ENCODE measurements at regions not wholly inside any gene's neighbourhood (a gene's known extent, or its start where the extent isn't known, plus 50 kb on each side); places are given as distances from the start of the nearest gene placed in this dataset.

DNA sequence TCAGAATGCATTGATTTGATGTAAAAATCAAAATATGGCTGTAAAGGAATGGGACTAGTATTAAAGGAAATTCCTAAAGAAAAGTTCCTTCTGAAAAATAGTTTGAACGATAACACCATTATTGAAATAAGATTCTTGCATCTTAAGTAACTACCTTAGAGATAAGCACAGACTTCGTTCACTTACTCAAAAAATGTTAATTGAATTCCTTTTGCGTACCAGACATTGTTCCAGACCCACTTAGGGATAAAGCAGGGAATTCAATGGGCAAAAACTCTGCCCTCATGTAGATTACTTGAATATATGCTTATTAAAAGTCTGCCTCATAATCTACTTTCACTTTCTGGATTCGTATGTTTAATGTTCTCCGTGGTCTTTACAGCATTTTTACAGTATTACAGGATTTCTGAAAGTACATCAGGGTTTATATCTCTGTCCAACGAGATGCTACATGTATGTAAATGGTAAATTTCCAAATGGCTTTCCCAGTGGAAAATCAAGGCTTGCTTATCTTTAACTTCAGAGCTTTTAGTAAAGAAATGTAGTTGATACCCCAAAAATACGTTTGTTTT, 213.7 kb downstream of the GXYLT1 start:
- peak; percentile 2 for DNase-seq (ENCODE audit: low read depth)
- TF ChIP-seq, protein P1, sequence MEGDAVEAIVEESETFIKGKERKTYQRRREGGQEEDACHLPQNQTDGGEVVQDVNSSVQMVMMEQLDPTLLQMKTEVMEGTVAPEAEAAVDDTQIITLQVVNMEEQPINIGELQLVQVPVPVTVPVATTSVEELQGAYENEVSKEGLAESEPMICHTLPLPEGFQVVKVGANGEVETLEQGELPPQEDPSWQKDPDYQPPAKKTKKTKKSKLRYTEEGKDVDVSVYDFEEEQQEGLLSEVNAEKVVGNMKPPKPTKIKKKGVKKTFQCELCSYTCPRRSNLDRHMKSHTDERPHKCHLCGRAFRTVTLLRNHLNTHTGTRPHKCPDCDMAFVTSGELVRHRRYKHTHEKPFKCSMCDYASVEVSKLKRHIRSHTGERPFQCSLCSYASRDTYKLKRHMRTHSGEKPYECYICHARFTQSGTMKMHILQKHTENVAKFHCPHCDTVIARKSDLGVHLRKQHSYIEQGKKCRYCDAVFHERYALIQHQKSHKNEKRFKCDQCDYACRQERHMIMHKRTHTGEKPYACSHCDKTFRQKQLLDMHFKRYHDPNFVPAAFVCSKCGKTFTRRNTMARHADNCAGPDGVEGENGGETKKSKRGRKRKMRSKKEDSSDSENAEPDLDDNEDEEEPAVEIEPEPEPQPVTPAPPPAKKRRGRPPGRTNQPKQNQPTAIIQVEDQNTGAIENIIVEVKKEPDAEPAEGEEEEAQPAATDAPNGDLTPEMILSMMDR (conservative IDR thresholded peaks at IDR 0.05; ENCODE audit: control insufficient read depth, insufficient read depth, low read depth, low read length), result no peak
- H3K4me3 ChIP-seq (ENCODE audit: control insufficient read depth, low read depth, low read length), result no peak overlapping the region

DNA sequence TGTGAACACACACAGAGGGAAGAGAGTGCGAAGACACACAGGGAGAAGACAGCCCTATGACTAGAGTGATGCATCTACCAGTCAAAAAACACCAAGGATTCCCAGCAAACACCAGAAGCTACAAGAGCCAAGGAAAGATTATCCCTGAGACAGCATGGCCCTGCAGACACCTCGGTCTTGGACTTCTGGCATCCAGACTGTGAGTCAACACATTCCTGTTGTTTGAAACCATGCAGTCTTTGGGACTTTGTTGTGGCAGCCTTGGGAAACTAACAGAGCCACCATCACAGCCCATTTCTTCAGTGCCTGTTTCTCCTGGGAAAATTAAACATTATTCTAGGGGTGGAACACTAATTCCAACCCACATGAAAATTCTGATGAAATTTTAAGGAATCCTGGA, 220.6 kb downstream of the GXYLT1 start:
- DNase-seq (ENCODE audit: low read depth), result no peak
- no peak overlapping the region for H3K4me3 ChIP-seq (ENCODE audit: control insufficient read depth, low read depth, low read length)
- TF ChIP-seq, protein P1 (conservative IDR thresholded peaks at IDR 0.05; ENCODE audit: control insufficient read depth, insufficient read depth, low read depth, low read length), result no peak

DNA sequence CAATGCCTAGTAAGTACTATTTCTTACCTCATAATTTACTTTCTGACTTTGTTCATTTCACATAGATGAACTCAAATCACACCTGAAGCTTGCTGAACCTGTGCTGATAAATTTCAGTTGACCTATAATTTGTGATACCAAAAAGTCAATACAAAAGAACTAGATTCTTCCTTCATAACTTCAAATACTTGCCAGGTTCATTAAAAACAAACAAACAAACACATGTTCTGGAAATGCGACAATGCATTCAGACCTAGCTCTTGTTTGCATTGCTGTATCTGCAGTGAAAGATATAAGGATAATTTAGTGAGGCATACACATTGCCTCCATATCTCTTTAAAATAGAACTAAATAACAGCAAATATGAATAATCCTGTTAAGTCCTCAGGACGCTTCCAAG, 221.3 kb downstream of the GXYLT1 start:
- TF ChIP-seq, protein P1 (conservative IDR thresholded peaks at IDR 0.05; ENCODE audit: control insufficient read depth, insufficient read depth, low read depth, low read length), result no peak
- DNase-seq (ENCODE audit: low read depth), result no peak
- H3K4me3 ChIP-seq (ENCODE audit: control insufficient read depth, low read depth, low read length), result no peak overlapping the region

DNA sequence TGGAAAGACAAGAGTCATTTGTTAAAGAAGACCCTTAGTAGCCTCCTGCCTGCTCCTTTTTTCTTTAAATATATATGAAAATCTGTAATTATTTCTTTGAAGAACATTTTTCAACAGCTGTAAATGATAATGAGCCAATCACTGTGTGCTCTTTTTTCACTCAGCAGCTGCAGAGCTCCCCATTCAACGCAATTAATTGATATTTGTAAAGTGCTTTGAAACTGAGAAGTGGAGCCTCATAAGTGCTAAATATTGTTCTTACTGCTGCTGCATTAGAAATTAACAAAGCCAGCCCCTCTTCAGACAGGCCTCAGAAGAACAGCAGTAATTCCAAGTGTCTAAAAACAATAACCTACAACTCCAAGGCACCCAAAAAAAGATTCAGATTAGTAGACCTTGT, 224.3 kb downstream of the GXYLT1 start:
- TF ChIP-seq, protein P1 (conservative IDR thresholded peaks at IDR 0.05; ENCODE audit: control insufficient read depth, insufficient read depth, low read depth, low read length), result no peak
- H3K4me3 ChIP-seq (ENCODE audit: control insufficient read depth, low read depth, low read length), result no peak overlapping the region
- DNase-seq (ENCODE audit: low read depth), result no peak

DNA sequence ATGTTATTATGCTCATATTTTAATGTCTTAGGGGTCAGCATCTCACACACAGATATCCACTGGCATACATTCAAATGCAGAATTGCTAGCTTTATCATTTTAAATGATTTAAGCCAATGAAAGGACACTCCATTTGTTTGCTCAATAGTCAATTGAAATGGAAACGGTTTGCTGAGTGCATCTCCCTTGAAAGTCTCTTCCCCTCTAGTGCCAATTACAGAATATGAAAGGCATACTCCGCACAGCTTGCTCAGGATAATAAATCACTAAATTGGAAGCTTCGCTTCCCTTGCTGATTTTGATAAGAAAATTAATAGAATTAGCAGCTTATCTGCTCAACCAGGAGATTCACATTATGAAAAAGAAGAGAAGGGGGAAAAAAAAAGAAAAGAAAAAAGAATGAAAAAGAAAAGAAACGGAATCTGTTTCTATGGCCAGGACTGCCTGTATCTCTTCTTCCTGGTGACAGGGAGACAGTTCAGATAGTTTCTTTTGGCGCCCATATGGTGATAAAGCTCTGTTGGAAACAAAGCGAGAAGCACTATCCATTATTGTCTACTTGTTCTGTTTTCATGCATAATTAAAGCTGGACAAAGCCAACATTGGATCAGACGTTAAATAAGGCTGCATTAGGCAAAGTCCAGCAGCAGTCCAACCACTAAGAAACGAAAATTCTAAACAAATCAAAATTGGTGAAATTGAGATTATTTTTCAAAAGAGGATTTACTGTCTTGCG, 225.0 kb downstream of the GXYLT1 start:
- TF ChIP-seq, protein P1 (conservative IDR thresholded peaks at IDR 0.05; ENCODE audit: control insufficient read depth, insufficient read depth, low read depth, low read length), result no peak
- DNase-seq (ENCODE audit: low read depth), result no peak
- no peak overlapping the region for H3K4me3 ChIP-seq (ENCODE audit: control insufficient read depth, low read depth, low read length)

DNA sequence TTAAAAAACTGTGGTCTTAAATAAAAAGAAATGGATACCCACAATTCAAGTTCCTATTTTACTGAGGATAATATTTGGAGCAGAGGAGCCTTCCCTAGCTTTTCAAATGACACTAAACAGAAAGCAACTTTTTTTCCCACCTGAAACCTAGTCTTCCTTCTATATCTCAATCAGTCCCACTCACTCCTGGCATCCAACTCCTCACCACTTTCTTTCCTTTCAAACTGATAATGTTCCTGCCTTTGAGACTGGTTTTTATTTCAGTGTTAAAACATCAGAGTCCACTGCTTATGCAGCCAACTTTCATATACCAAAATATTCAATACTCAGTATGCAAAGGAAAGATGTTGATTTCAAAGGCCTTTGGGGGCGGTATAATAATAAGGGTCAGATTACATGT, 225.6 kb downstream of the GXYLT1 start:
- H3K4me3 ChIP-seq (ENCODE audit: control insufficient read depth, low read depth, low read length), result no peak overlapping the region
- DNase-seq (ENCODE audit: low read depth), result no peak
- TF ChIP-seq, protein P1 (conservative IDR thresholded peaks at IDR 0.05; ENCODE audit: control insufficient read depth, insufficient read depth, low read depth, low read length), result no peak

Measured in fibroblast of mammary gland (primary cell).